GM19372 (cell line): ENCODE measurements at regions not wholly inside any gene's neighbourhood (a gene's known extent, or its start where the extent isn't known, plus 50 kb on each side); places are given as distances from the start of the nearest gene placed in this dataset.

ENCODE experiments used
- ATAC-seq: cut with Tn5 transposase; IDR thresholded peaks from one replicate; pipeline ENCODE4 v1.9.1; 2021; ENCODE audit warnings: mild to moderate bottlenecking, low read depth, moderate library complexity; ENCODE audit not compliant: unreplicated experiment

GRCh38 chr9:4435197-4435596, 55.1 kb upstream of the SLC1A1 start:
- no peak for ATAC-seq

GRCh38 chr9:4433379-4433778, 56.9 kb upstream of the SLC1A1 start:
- ATAC-seq, result no peak

GRCh38 chr9:4430432-4431261, 59.6 kb upstream of the SLC1A1 start:
- no peak for ATAC-seq

- ATAC-seq, result no peak
Observed at GRCh38 chr9:4425319-4426045, 64.8 kb upstream of the SLC1A1 start.

GRCh38 chr9:4424891-4425290, 65.4 kb upstream of the SLC1A1 start:
- no peak for ATAC-seq

- no peak for ATAC-seq
Observed at GRCh38 chr9:4424038-4424437, 66.2 kb upstream of the SLC1A1 start.

- ATAC-seq, result no peak
Observed at GRCh38 chr9:4423207-4423610, 67.1 kb upstream of the SLC1A1 start.

GRCh38 chr9:4422495-4422894, 67.8 kb upstream of the SLC1A1 start:
- no peak for ATAC-seq

GRCh38 chr9:4421847-4422246, 68.4 kb upstream of the SLC1A1 start:
- ATAC-seq, result no peak

GRCh38 chr9:4420351-4420750, 69.9 kb upstream of the SLC1A1 start:
- ATAC-seq, result no peak

- ATAC-seq, result no peak
Observed at GRCh38 chr9:4417578-4418325, 72.5 kb upstream of the SLC1A1 start.

- ATAC-seq, result no peak
Observed at GRCh38 chr9:4416467-4416866, 73.8 kb upstream of the SLC1A1 start.

GRCh38 chr9:4415281-4415680, 75.0 kb upstream of the SLC1A1 start:
- no peak for ATAC-seq

GRCh38 chr9:4413856-4414255, 76.4 kb upstream of the SLC1A1 start:
- ATAC-seq, result no peak

- no peak for ATAC-seq
Observed at GRCh38 chr9:4404156-4404555, 86.1 kb upstream of the SLC1A1 start.

GRCh38 chr9:4402501-4402900, 87.8 kb upstream of the SLC1A1 start:
- ATAC-seq, result no peak

GRCh38 chr9:4400731-4401130, 89.5 kb upstream of the SLC1A1 start:
- no peak for ATAC-seq

- ATAC-seq, result no peak
Observed at GRCh38 chr9:4397917-4398316, 92.4 kb upstream of the SLC1A1 start.

GRCh38 chr9:4393806-4394523, 94.1 kb upstream of the GLIS3 start:
- no peak for ATAC-seq

- no peak for ATAC-seq
Observed at GRCh38 chr9:4389755-4390154, 89.9 kb upstream of the GLIS3 start.

- ATAC-seq, result no peak
Observed at GRCh38 chr9:4389003-4389402, 89.1 kb upstream of the GLIS3 start.
